DND-41 (cell line): ENCODE measurements at regions not wholly inside any gene's neighbourhood (a gene's known extent, or its start where the extent isn't known, plus 50 kb on each side); places are given as distances from the start of the nearest gene placed in this dataset.
"Not testable (repeated sequence)": the region's sequence is repeated elsewhere in the genome, so short reads cannot be mapped to it uniquely, and the experiment has no call there.

Experiments used
- ATAC-seq: fragments of 200-7000 bp; cut with Tn5 transposase; 3 replicates; pipeline ENCODE4 v1.9.1; 2021; ENCODE audit warnings: low read depth; ENCODE audit not compliant: insufficient read depth
- DNase-seq: peaks from one replicate; pipeline ENCODE4 v3.0.0-alpha.2; 2020
- H2AFZ ChIP-seq: 2 replicates; pipeline ENCODE4 v1.6.0; 2012; ENCODE audit warnings: low read depth, low read length
- H3K27ac ChIP-seq: 2 replicates; pipeline ENCODE4 v1.5.1; 2012; ENCODE audit warnings: low read length, inconsistent platforms
- H3K27me3 ChIP-seq: fragments of 200-600 bp; sonication (generic); 2 replicates; pipeline ENCODE4 v1.6.0; 2012; ENCODE audit warnings: low read length, mild to moderate bottlenecking, inconsistent platforms; ENCODE audit not compliant: insufficient read depth, poor library complexity
- H3K36me3 ChIP-seq: 2 replicates; pipeline ENCODE4 v1.5.1; 2012; ENCODE audit warnings: low read length, inconsistent platforms; ENCODE audit not compliant: insufficient read depth
- H3K4me1 ChIP-seq: 2 replicates; pipeline ENCODE4 v1.5.1; 2012; ENCODE audit warnings: mild to moderate bottlenecking, low read length; ENCODE audit not compliant: insufficient read depth
- H3K4me2 ChIP-seq: 2 replicates; pipeline ENCODE4 v1.6.0; 2012; ENCODE audit warnings: mild to moderate bottlenecking, moderate library complexity, low read length, inconsistent platforms; ENCODE audit not compliant: insufficient read depth
- H3K4me3 ChIP-seq, 2 experiments: fragments of 200-600 bp in 1 of 2; shearing (Covaris generic) in 1 of 2; 2 replicates each; pipeline ENCODE4 v1.5.1; 2012 to 2016; ENCODE audit warnings: inconsistent platforms in 2 of 2, low read length in 2 of 2, mild to moderate bottlenecking in 2 of 2, low read depth in 1 of 2, moderate library complexity in 1 of 2
- H3K79me2 ChIP-seq: 2 replicates; pipeline ENCODE4 v1.6.0; 2012; ENCODE audit warnings: low read length, inconsistent platforms; ENCODE audit not compliant: insufficient read depth
- H3K9ac ChIP-seq: 2 replicates; pipeline ENCODE4 v1.6.0; 2012; ENCODE audit warnings: low read depth, mild to moderate bottlenecking, inconsistent platforms, low read length, moderate library complexity
- H3K9me3 ChIP-seq: 2 replicates; pipeline ENCODE4 v1.5.1; 2012; ENCODE audit warnings: low read length, moderate library complexity, mild to moderate bottlenecking, inconsistent platforms; ENCODE audit not compliant: insufficient read depth, severe bottlenecking
- H4K20me1 ChIP-seq: 2 replicates; pipeline ENCODE4 v1.6.0; 2012; ENCODE audit warnings: low read length; ENCODE audit not compliant: insufficient read depth
- CTCF ChIP-seq: IDR thresholded peaks from 2 replicates; pipeline ENCODE4 v1.5.1; 2012; ENCODE audit warnings: borderline replicate concordance, low read length, moderate library complexity, mild to moderate bottlenecking; ENCODE audit not compliant: poor library complexity, severe bottlenecking; ENCODE audit errors: extremely low read depth
- EZH2 ChIP-seq: IDR thresholded peaks from 3 replicates; pipeline ENCODE4 v1.6.1; 2012; ENCODE audit warnings: borderline replicate concordance, low read depth, mild to moderate bottlenecking, moderate library complexity, low read length, inconsistent platforms; ENCODE audit not compliant: severe bottlenecking

GRCh38 chr12:46693034-46693433 lies 132.8 kb downstream of the SLC38A4 start:
- Histone ChIP-seq H3K9ac (no peak overlapping the region), H3K9me3 (peaks cover 5% of the 10 kb centered on the region), H3K4me3 (no peak overlapping the region), H3K27me3 (no peaks in the 10 kb centered on the region), H4K20me1 (no peaks in the 10 kb centered on the region), H3K79me2 (no peaks in the 10 kb centered on the region), H3K27ac (no peak overlapping the region), H2AFZ (no peak overlapping the region), H3K4me1 (no peaks in the 10 kb centered on the region), H3K36me3 (no peaks in the 10 kb centered on the region), H3K4me2 (no peak overlapping the region)
- DNase-seq (no peak), ATAC-seq (no peak)
- no peak for TF ChIP-seq CTCF
- no peak for TF ChIP-seq EZH2

GRCh38 chr12:46692606-46693005 lies 133.2 kb downstream of the SLC38A4 start:
- no peak overlapping the region for H3K4me3 ChIP-seq
- H3K79me2 ChIP-seq: no peaks in the 10 kb centered on the region
- H3K36me3 ChIP-seq: no peaks in the 10 kb centered on the region
- DNase-seq: no peak
- no peak overlapping the region for H3K9ac ChIP-seq
- TF ChIP-seq EZH2 (no peak), CTCF (no peak)
- H3K4me1 ChIP-seq: no peaks in the 10 kb centered on the region
- H3K27ac ChIP-seq: no peak overlapping the region
- H4K20me1 ChIP-seq: no peaks in the 10 kb centered on the region
- H2AFZ ChIP-seq: no peak overlapping the region
- no peaks in the 10 kb centered on the region for H3K27me3 ChIP-seq
- no peak for ATAC-seq
- no peak overlapping the region for H3K4me2 ChIP-seq
- peaks cover 3% of the 10 kb centered on the region for H3K9me3 ChIP-seq

- no peak overlapping the region for H3K27ac ChIP-seq
- H4K20me1 ChIP-seq: no peaks in the 10 kb centered on the region
- DNase-seq: no peak
- H2AFZ ChIP-seq: no peak overlapping the region
- H3K27me3 ChIP-seq: no peaks in the 10 kb centered on the region
- H3K4me1 ChIP-seq: no peaks in the 10 kb centered on the region
- no peak overlapping the region for H3K4me3 ChIP-seq
- no peaks in the 10 kb centered on the region for H3K36me3 ChIP-seq
- H3K79me2 ChIP-seq: no peaks in the 10 kb centered on the region
- ATAC-seq: no peak
- H3K9me3 ChIP-seq: peaks cover 6% of the 10 kb centered on the region
- no peak overlapping the region for H3K9ac ChIP-seq
- TF ChIP-seq CTCF (no peak), EZH2 (no peak)
- no peak overlapping the region for H3K4me2 ChIP-seq
Measured at GRCh38 chr12:46686267-46686942, 139.4 kb downstream of the SLC38A4 start.

GRCh38 chr12:46684243-46684642 lies 141.6 kb downstream of the SLC38A4 start:
- H3K9ac ChIP-seq, H4K20me1 ChIP-seq, H3K9me3 ChIP-seq, H3K4me3 ChIP-seq, H2AFZ ChIP-seq, H3K79me2 ChIP-seq, ATAC-seq, H3K4me1 ChIP-seq, DNase-seq, H3K36me3 ChIP-seq, H3K4me2 ChIP-seq, H3K27me3 ChIP-seq, H3K27ac ChIP-seq: not testable (repeated sequence)
